HG03520 (cell line): ENCODE measurements at regions not wholly inside any gene's neighbourhood (a gene's known extent, or its start where the extent isn't known, plus 50 kb on each side); places are given as distances from the start of the nearest gene placed in this dataset.

Experiments used
- ATAC-seq: cut with Tn5 transposase; IDR thresholded peaks from one replicate; pipeline ENCODE4 v1.9.1; 2021; ENCODE audit warnings: mild to moderate bottlenecking, moderate library complexity; ENCODE audit not compliant: unreplicated experiment

GRCh38 chr9:88784960-88785359 is 206.3 kb upstream of the S1PR3 start:
- no peak for ATAC-seq

- ATAC-seq, result no peak
Observed at GRCh38 chr9:88786291-88787079, 204.8 kb upstream of the S1PR3 start.

GRCh38 chr9:88789785-88790184 is 201.5 kb upstream of the S1PR3 start:
- no peak for ATAC-seq

DNA sequence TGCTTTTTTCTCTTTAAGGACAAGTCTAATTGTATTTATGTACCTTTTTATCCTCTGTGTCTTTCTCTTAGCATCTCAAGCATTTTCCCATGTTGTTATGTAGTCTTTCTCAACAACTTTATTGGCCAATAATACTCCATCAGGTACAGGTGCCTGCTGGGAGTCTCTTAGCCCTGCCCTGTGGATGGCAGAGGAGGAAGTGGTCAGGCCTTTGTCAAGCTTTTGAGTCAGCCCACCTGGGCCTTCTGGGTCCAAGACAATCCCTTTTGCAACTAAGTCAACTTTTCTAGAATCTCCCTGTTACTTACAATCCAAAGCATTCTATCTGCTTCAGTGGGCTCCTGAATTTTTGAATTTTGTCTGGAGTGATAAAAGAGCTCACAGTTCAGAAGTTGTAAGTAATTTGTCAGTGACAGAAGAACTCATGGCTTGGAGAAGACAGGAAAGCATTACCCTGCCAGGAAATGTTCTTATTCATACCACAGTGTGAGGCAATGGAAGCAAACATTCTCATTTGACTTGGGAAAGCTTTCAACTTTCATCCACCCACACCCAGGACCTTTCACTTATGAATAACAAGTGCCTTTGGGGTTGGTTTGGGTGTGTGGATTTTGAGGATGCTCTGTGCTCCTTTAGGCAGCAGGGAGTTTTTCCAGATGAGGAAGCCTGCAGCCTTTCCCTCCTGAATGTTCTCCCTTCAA is 200.0 kb upstream of the S1PR3 start:
- no peak for ATAC-seq

GRCh38 chr9:88792502-88792901 is 198.8 kb upstream of the S1PR3 start:
- no peak for ATAC-seq

DNA sequence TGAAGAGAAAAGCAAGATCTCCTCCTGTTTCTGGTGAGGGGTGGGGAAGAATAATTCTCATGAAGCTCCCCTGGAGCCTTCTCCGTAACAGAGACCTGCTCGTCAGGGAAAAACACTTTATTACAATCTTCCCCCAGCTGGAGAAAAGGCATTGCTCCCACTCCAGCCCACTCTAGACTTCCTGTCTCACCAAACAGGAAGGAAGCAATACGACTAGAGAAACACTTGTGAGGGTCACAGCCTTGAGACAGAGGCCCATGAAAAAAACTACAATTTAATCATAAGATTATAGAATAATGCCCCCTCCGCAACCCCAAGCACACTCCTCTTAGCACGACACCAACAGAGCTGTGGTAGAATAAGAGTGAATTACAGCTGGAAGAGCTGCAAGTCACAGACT is 197.2 kb upstream of the S1PR3 start:
- no peak for ATAC-seq

DNA sequence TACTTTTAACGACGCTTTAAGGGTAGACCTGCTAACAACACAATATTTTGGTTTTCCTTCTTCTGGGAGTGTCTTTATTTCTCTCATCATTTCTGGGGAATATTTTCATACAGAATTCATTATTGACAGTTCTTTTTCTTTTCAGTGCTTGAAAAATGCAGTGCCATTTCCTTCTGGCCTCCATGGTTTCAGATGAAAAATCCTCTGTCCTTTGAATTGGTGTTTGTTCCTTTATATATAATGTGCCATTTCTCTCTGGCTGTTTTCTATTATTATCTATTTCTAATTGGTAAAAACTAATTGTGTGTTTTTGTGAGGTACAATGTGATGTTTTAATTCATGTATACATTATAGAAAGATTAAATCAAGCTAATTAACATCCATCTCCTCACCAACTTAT is 194.3 kb upstream of the S1PR3 start:
- no peak for ATAC-seq

- ATAC-seq, result no peak
Observed at GRCh38 chr9:88798476-88798875, 192.8 kb upstream of the S1PR3 start.

GRCh38 chr9:88799541-88800328 is 191.5 kb upstream of the S1PR3 start:
- no peak for ATAC-seq

DNA sequence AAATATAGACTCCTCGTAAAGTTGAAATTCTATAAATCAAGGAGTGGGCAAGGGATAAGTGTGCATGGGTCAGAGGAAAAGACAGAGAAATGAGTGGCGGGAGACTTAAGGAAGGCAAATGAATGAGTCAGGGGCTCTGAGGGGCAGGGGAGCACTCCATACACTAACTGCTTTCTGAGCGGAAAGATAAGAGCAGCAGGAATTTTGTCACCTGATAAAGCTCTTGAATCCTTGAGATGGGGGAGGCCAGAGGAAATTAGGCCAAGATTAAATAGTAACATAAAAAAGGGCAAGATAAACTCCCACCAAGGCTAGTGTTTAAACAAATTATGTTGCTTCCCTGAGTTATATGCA is 191.0 kb upstream of the S1PR3 start:
- ATAC-seq, result no peak

DNA sequence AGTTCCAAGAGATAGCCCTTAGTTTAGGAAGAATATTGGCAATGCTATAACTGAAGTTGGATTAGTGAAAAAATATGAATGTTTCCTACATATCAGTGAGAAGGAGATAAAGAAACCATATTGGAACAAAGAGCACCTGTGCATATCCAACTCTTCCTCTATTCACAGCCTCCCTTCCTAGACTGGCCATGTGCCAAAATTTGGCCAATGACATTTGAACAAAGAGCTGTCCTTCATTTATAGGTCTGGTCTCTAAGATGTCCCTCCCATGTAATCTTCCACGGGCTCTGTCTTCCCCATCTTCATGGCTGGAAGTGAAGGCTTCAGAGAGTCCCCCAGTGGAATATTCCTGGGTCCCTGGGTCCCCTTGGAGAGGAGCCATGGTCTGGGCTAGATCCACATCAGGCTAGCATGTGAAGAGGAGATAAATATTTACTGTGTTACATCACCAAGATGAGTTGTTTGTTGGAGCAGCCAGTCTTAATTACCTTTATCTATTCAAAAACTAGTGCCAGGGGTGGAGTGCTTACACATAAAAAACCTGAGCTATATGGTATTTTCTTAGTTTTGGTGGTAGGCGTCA is 190.0 kb upstream of the S1PR3 start:
- ATAC-seq, result no peak

DNA sequence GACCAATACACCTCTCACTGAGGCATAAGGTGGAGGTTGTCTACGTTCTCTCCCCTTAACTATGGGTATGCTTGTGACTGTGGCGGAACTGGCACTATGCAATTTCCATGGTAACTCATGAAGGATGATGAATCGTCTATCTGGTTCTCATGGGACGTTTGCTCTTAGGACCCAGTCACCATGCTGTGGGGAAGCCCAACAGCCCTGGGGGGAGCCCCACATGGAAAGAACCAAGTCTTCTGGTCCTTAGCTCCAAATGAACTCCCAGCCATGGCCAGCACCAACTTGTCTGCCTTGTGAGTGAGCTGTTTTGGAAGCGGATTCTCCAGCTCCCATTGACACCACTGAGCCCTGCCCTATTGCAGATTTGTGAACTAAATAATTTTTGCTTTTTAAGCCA is 188.7 kb upstream of the S1PR3 start:
- no peak for ATAC-seq

DNA sequence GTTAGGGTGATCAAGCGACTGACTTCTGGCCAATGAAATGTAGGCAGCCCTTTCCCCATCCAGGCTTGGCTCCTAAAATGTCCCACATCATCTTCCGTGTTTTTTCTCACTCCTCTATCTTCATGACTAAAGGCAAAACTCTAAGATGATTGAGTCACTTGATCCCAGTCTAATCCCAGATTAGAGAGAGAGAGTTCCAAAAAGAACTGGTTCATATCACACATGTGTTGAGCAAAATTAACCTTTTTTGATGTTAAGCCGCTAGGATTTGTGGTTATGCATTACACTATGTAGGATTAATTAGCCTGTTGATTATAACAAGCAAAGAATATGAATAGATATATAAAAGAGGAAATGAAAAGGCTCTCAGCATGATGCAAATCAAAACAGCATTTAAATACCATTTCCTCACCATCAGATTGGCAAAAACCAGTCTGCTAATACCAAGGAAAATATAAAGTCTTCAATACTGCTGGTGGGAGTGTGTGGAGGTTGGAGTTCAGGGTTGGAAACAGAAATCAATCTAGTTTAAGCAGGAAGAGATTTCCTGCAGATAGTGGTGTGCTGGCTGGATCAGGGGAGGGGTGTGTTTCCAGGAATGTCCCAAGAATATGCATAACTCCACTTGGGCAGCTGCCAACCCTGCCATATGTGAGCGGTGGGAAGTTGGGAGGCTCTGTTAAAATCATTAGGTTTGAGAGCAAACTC is 187.6 kb upstream of the S1PR3 start:
- no peak for ATAC-seq

GRCh38 chr9:88804254-88804596 is 187.0 kb upstream of the S1PR3 start:
- no peak for ATAC-seq

GRCh38 chr9:88805217-88805943 is 185.9 kb upstream of the S1PR3 start:
- no peak for ATAC-seq

GRCh38 chr9:88807426-88807825 is 183.8 kb upstream of the S1PR3 start:
- no peak for ATAC-seq

- no peak for ATAC-seq
Observed at GRCh38 chr9:88808019-88808656, 183.1 kb upstream of the S1PR3 start.

- ATAC-seq, result no peak
Observed at GRCh38 chr9:88808761-88809354, 182.4 kb upstream of the S1PR3 start.

- no peak for ATAC-seq
Observed at GRCh38 chr9:88809355-88810161, 181.7 kb upstream of the S1PR3 start.
